Uterus (tissue), 3 donors: ENCODE measurements at regions not wholly inside any gene's neighbourhood (a gene's known extent, or its start where the extent isn't known, plus 50 kb on each side); places are given as distances from the start of the nearest gene placed in this dataset.

Experiments used
- DNase-seq, 2 donors: peaks; one replicate each; pipeline ENCODE4 v3.0.0-alpha.2; 2019 to 2020
- H3K27ac ChIP-seq, 2 donors: fragments of 200-600 bp; sonication (generic); 1 replicate in 1 of 2; 2 replicates in 1 of 2; pipeline ENCODE4 v1.5.1; 2016 to 2018
- H3K27me3 ChIP-seq, 2 donors: fragments of 200-600 bp; sonication (generic); one replicate each; pipeline ENCODE4 v1.5.1; 2018 to 2019; ENCODE audit warnings: control low read depth in 1 of 2
- H3K36me3 ChIP-seq, 2 donors: fragments of 200-600 bp; sonication (generic); one replicate each; pipeline ENCODE4 v1.5.1; 2019; ENCODE audit warnings: control low read depth in 1 of 2
- H3K4me1 ChIP-seq, 2 donors: fragments of 200-600 bp; sonication (generic); one replicate each; pipeline ENCODE4 v1.5.1; 2018 to 2019; ENCODE audit warnings: control low read depth in 1 of 2
- H3K4me3 ChIP-seq, 2 donors: fragments of 200-600 bp; sonication (generic); 1 replicate in 1 of 2; 2 replicates in 1 of 2; pipeline ENCODE4 v1.5.1; 2018 to 2019; ENCODE audit warnings: mild to moderate bottlenecking in 1 of 2
- H3K9me3 ChIP-seq, 2 donors: fragments of 200-600 bp; sonication (generic); one replicate each; pipeline ENCODE4 v1.5.1; 2019; ENCODE audit warnings: control low read depth in 1 of 2
- CTCF ChIP-seq, 4 experiments: fragments of 200-600 bp in 2 of 4; fragments of 450-650 bp in 2 of 4; sonication (generic) in 2 of 4; IDR thresholded peaks; one replicate each; pipeline ENCODE4 v1.5.1; 2016 to 2019; ENCODE audit warnings: antibody characterized with exemption in 4 of 4, mild to moderate bottlenecking in 2 of 4, moderate library complexity in 1 of 4
- POLR2A ChIP-seq, 2 donors: fragments of 450-650 bp; IDR thresholded peaks; one replicate each; pipeline ENCODE4 v1.6.1; 2016; ENCODE audit warnings: antibody characterized with exemption in 2 of 2, mild to moderate bottlenecking in 1 of 2, moderate library complexity in 1 of 2
- intact Hi-C: fragments of 100-400 bp; cut with DNase I; formaldehyde crosslinking; loops from one replicate; pipeline ENCODE4 v1.15.1; 2023; ENCODE audit warnings: low total_unique reads
- donor health status: DM: yes; HTN: yes; CAD: no.

GRCh38 chr5:5793242-5794117 lies 371.0 kb downstream of the ICE1 start:
- no peak for TF ChIP-seq CTCF (IDR thresholded peaks at IDR 0.05)
- no peak for TF ChIP-seq POLR2A (IDR thresholded peaks at IDR 0.05)

GRCh38 chr5:5792106-5792505 lies 369.6 kb downstream of the ICE1 start:
- DNase-seq, result no peak

More at GRCh38 chr5:5793242-5794117, 371.0 kb downstream of the ICE1 start:
- DNase-seq, result no peak
- no peaks in the 10 kb centered on the region for H3K4me1 ChIP-seq
- intact Hi-C loops, result no loop called here
- no peaks in the 10 kb centered on the region for H3K9me3 ChIP-seq
- H3K4me3 ChIP-seq, result no peak overlapping the region
- H3K27me3 ChIP-seq, result no peaks in the 10 kb centered on the region
- H3K27ac ChIP-seq, result no peak overlapping the region
- no peaks in the 10 kb centered on the region for H3K36me3 ChIP-seq

GRCh38 chr5:5788793-5789192 lies 366.3 kb downstream of the ICE1 start:
- H3K9me3 ChIP-seq, result no peaks in the 10 kb centered on the region
- intact Hi-C loops, result no loop called here
- TF ChIP-seq POLR2A (IDR thresholded peaks at IDR 0.05) (no peak), CTCF (IDR thresholded peaks at IDR 0.05) (no peak)
- DNase-seq, result no peak
- H3K4me1 ChIP-seq, result no peaks in the 10 kb centered on the region
- no peak overlapping the region for H3K4me3 ChIP-seq
- no peak overlapping the region for H3K27ac ChIP-seq
- no peaks in the 10 kb centered on the region for H3K36me3 ChIP-seq
- no peaks in the 10 kb centered on the region for H3K27me3 ChIP-seq

More at GRCh38 chr5:5792106-5792505, 369.6 kb downstream of the ICE1 start:
- Histone ChIP-seq H3K27me3 (no peaks in the 10 kb centered on the region), H3K4me3 (no peak overlapping the region), H3K4me1 (no peaks in the 10 kb centered on the region), H3K36me3 (no peaks in the 10 kb centered on the region), H3K9me3 (no peaks in the 10 kb centered on the region), H3K27ac (no peak overlapping the region)
- intact Hi-C loops, result no loop called here
- no peak for TF ChIP-seq POLR2A (IDR thresholded peaks at IDR 0.05)
- no peak for TF ChIP-seq CTCF (IDR thresholded peaks at IDR 0.05)

- H3K36me3 ChIP-seq, result no peaks in the 10 kb centered on the region
- no peaks in the 10 kb centered on the region for H3K9me3 ChIP-seq
- TF ChIP-seq CTCF (IDR thresholded peaks at IDR 0.05) (no peak), POLR2A (IDR thresholded peaks at IDR 0.05) (no peak)
- no peaks in the 10 kb centered on the region for H3K4me1 ChIP-seq
- H3K27me3 ChIP-seq, result no peaks in the 10 kb centered on the region
- no peak for DNase-seq
- intact Hi-C loops, result no loop called here
- H3K4me3 ChIP-seq, result no peak overlapping the region
- H3K27ac ChIP-seq, result no peak overlapping the region
Measured at GRCh38 chr5:5787373-5787772, 364.9 kb downstream of the ICE1 start.

GRCh38 chr5:5784101-5784500 lies 361.6 kb downstream of the ICE1 start:
- H3K27ac ChIP-seq, result peak overlapping the region; percentile 30 to 51
- H3K9me3 ChIP-seq, result no peaks in the 10 kb centered on the region
- H3K27me3 ChIP-seq, result no peaks in the 10 kb centered on the region
- H3K4me3 ChIP-seq, result no peak overlapping the region
- H3K4me1 ChIP-seq, result no peaks in the 10 kb centered on the region
- H3K36me3 ChIP-seq, result no peaks in the 10 kb centered on the region
- intact Hi-C loops, result no loop called here
- no peak for DNase-seq
- no peak for TF ChIP-seq CTCF (IDR thresholded peaks at IDR 0.05)
- no peak for TF ChIP-seq POLR2A (IDR thresholded peaks at IDR 0.05)
